ENCODE measurements at regions not wholly inside any gene's neighbourhood (a gene's known extent, or its start where the extent isn't known, plus 50 kb on each side); places are given as distances from the start of the nearest gene placed in this dataset.
"Not testable (repeated sequence)": the region's sequence is repeated elsewhere in the genome, so short reads cannot be mapped to it uniquely, and the experiment has no call there.

GRCh38 chr11:97460091-97460490 is 1070.3 kb downstream of the JRKL start:
- no peak for DNase-seq

- no peak for DNase-seq
Measured at GRCh38 chr11:97461044-97461880, 1071.4 kb downstream of the JRKL start.

- no peak for DNase-seq
Measured at GRCh38 chr11:97461934-97462333, 1072.1 kb downstream of the JRKL start.

GRCh38 chr11:97463891-97464290 is 1074.1 kb downstream of the JRKL start:
- no peak for DNase-seq

- no peak for DNase-seq
Measured at GRCh38 chr11:97471480-97471879, 1081.7 kb downstream of the JRKL start.

- no peak for DNase-seq
Measured at GRCh38 chr11:97487387-97487786, 1097.6 kb downstream of the JRKL start.

- no peak for DNase-seq
Measured at GRCh38 chr11:97498891-97499290, 1109.1 kb downstream of the JRKL start.

- no peak for DNase-seq
Measured at GRCh38 chr11:97502201-97502600, 1112.4 kb downstream of the JRKL start.

- no peak for DNase-seq
Measured at GRCh38 chr11:97506076-97506759, 1116.4 kb downstream of the JRKL start.

- no peak for DNase-seq
Measured at GRCh38 chr11:97514446-97514845, 1124.6 kb downstream of the JRKL start.

- DNase-seq, result no peak
Measured at GRCh38 chr11:97516688-97517087, 1126.9 kb downstream of the JRKL start.

GRCh38 chr11:97525273-97525672 is 1135.5 kb downstream of the JRKL start:
- no peak for DNase-seq

- no peak for DNase-seq
Measured at GRCh38 chr11:97537407-97538150, 1147.8 kb downstream of the JRKL start.

- no peak for DNase-seq
Measured at GRCh38 chr11:97544431-97544830, 1154.6 kb downstream of the JRKL start.

- DNase-seq, result no peak
Measured at GRCh38 chr11:97548280-97548679, 1158.5 kb downstream of the JRKL start.

- DNase-seq, result no peak
Measured at GRCh38 chr11:97557399-97557798, 1167.6 kb downstream of the JRKL start.

GRCh38 chr11:97567801-97568200 is 1178.0 kb downstream of the JRKL start:
- no peak for DNase-seq

- no peak for DNase-seq
Measured at GRCh38 chr11:97570636-97571035, 1180.8 kb downstream of the JRKL start.

GRCh38 chr11:97573771-97574170 is 1184.0 kb downstream of the JRKL start:
- not testable (repeated sequence) for DNase-seq

GRCh38 chr11:97574976-97575665 is 1185.3 kb downstream of the JRKL start:
- no peak for DNase-seq

- no peak for DNase-seq
Measured at GRCh38 chr11:97607291-97608000, 1217.6 kb downstream of the JRKL start.

GRCh38 chr11:97610000-97610399 is 1220.2 kb downstream of the JRKL start:
- DNase-seq, result no peak

Data from DMS79 (cell line).